Nephron progenitor cell (in vitro differentiated cells): ENCODE measurements at regions not wholly inside any gene's neighbourhood (a gene's known extent, or its start where the extent isn't known, plus 50 kb on each side); places are given as distances from the start of the nearest gene placed in this dataset.

Source experiments
- DNase-seq: peaks from one replicate; pipeline ENCODE4 v3.0.0; 2021
- H3K27ac Mint-ChIP-seq: 2 replicates; pipeline ENCODE4 v1.8.0; 2021; ENCODE audit warnings: mild to moderate bottlenecking, moderate library complexity, mixed read lengths
- H3K27me3 Mint-ChIP-seq: 2 replicates; pipeline ENCODE4 v1.8.0; 2021; ENCODE audit warnings: mild to moderate bottlenecking, low read depth, mixed read lengths; ENCODE audit not compliant: poor library complexity
- H3K36me3 Mint-ChIP-seq: 2 replicates; pipeline ENCODE4 v1.8.0; 2021; ENCODE audit warnings: low read depth, mixed read lengths
- H3K4me1 Mint-ChIP-seq: 2 replicates; pipeline ENCODE4 v1.8.0; 2021; ENCODE audit warnings: mixed read lengths
- H3K4me3 Mint-ChIP-seq: 2 replicates; pipeline ENCODE4 v1.8.0; 2021; ENCODE audit warnings: mild to moderate bottlenecking, moderate library complexity, mixed read lengths
- H3K9me3 Mint-ChIP-seq: 2 replicates; pipeline ENCODE4 v1.8.0; 2021; ENCODE audit warnings: mild to moderate bottlenecking, moderate library complexity, mixed read lengths
- CTCF ChIP-seq: fragments of 200-600 bp; sonication (generic); IDR thresholded peaks from 2 replicates; pipeline ENCODE4 v1.5.0; 2021; ENCODE audit warnings: antibody characterized with exemption

GRCh38 chr3:25888892-25889524, 99.1 kb downstream of the OXSM start:
- no peaks in the 10 kb centered on the region for H3K27me3 Mint-ChIP-seq
- H3K36me3 Mint-ChIP-seq: no peaks in the 10 kb centered on the region
- H3K27ac Mint-ChIP-seq: no peak overlapping the region
- peaks cover 16% of the 10 kb centered on the region for H3K4me1 Mint-ChIP-seq
- DNase-seq: no peak
- H3K9me3 Mint-ChIP-seq: no peaks in the 10 kb centered on the region
- H3K4me3 Mint-ChIP-seq: no peak overlapping the region
- no peak for TF ChIP-seq CTCF

- no peak for DNase-seq
- H3K36me3 Mint-ChIP-seq: no peaks in the 10 kb centered on the region
- TF ChIP-seq CTCF: no peak
- no peak overlapping the region for H3K27ac Mint-ChIP-seq
- H3K9me3 Mint-ChIP-seq: no peaks in the 10 kb centered on the region
- no peak overlapping the region for H3K4me3 Mint-ChIP-seq
- H3K27me3 Mint-ChIP-seq: no peaks in the 10 kb centered on the region
- H3K4me1 Mint-ChIP-seq: peaks cover 16% of the 10 kb centered on the region
Observed at GRCh38 chr3:25889525-25889917, 99.6 kb downstream of the OXSM start.

- no peak for TF ChIP-seq CTCF
- Mint-ChIP-seq H3K9me3 (no peaks in the 10 kb centered on the region), H3K4me1 (peaks cover 7% of the 10 kb centered on the region), H3K27me3 (no peaks in the 10 kb centered on the region), H3K4me3 (no peak overlapping the region), H3K27ac (no peak overlapping the region), H3K36me3 (no peaks in the 10 kb centered on the region)
- no peak for DNase-seq
Observed at GRCh38 chr3:25894101-25894500, 104.2 kb downstream of the OXSM start.

- no peaks in the 10 kb centered on the region for H3K27me3 Mint-ChIP-seq
- DNase-seq: no peak
Observed at GRCh38 chr3:25895031-25895430, 105.1 kb downstream of the OXSM start.

GRCh38 chr3:25895443-25895842, 105.6 kb downstream of the OXSM start:
- no peak overlapping the region for H3K27ac Mint-ChIP-seq
- no peaks in the 10 kb centered on the region for H3K9me3 Mint-ChIP-seq
- H3K27me3 Mint-ChIP-seq: no peaks in the 10 kb centered on the region
- TF ChIP-seq CTCF: no peak
- H3K4me1 Mint-ChIP-seq: no peaks in the 10 kb centered on the region
- no peak for DNase-seq
- no peaks in the 10 kb centered on the region for H3K36me3 Mint-ChIP-seq
- no peak overlapping the region for H3K4me3 Mint-ChIP-seq

More at GRCh38 chr3:25895031-25895430, 105.1 kb downstream of the OXSM start:
- no peak overlapping the region for H3K27ac Mint-ChIP-seq
- TF ChIP-seq CTCF: no peak
- no peaks in the 10 kb centered on the region for H3K4me1 Mint-ChIP-seq
- H3K36me3 Mint-ChIP-seq: no peaks in the 10 kb centered on the region
- H3K9me3 Mint-ChIP-seq: no peaks in the 10 kb centered on the region
- H3K4me3 Mint-ChIP-seq: no peak overlapping the region

GRCh38 chr3:25897019-25897418, 107.1 kb downstream of the OXSM start:
- Mint-ChIP-seq H3K27me3 (no peaks in the 10 kb centered on the region), H3K4me1 (no peaks in the 10 kb centered on the region), H3K36me3 (no peaks in the 10 kb centered on the region), H3K9me3 (no peaks in the 10 kb centered on the region), H3K27ac (no peak overlapping the region), H3K4me3 (no peak overlapping the region)
- DNase-seq: peak; percentile 31
- TF ChIP-seq CTCF: peak; percentile 53
